Fibroblast of peridontal ligament (primary cell): ENCODE measurements at regions not wholly inside any gene's neighbourhood (a gene's known extent, or its start where the extent isn't known, plus 50 kb on each side); places are given as distances from the start of the nearest gene placed in this dataset.

ENCODE experiments used
- DNase-seq: peaks from one replicate; pipeline ENCODE4 v3.0.0-alpha.2; 2010; ENCODE audit errors: extremely low read depth

- DNase-seq: no peak
Observed at GRCh38 chr4:182133033-182133432, 110.2 kb upstream of the TENM3 start.

GRCh38 chr4:182134261-182134660 is 108.9 kb upstream of the TENM3 start:
- no peak for DNase-seq

- DNase-seq: no peak
Observed at GRCh38 chr4:182136201-182136600, 107.0 kb upstream of the TENM3 start.

DNA sequence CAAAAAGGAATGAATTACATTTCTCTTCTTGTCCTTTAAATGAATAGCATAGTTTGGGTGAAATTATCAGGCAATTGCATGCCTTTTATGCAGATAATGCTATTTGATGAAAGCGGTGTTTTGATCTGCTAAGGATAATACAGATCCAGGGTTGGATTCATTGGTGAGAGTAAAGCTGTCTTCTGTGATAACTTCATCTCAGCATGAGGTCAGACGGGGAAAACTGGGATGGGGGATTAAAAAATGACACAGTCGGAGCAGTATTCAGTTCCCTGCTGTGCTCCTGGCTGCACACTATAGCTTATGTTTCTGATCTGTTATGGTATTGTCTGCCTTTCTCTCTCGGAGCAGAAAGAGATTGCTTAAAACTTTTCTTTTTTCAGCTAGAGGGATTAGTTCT is 105.9 kb upstream of the TENM3 start:
- no peak for DNase-seq

DNA sequence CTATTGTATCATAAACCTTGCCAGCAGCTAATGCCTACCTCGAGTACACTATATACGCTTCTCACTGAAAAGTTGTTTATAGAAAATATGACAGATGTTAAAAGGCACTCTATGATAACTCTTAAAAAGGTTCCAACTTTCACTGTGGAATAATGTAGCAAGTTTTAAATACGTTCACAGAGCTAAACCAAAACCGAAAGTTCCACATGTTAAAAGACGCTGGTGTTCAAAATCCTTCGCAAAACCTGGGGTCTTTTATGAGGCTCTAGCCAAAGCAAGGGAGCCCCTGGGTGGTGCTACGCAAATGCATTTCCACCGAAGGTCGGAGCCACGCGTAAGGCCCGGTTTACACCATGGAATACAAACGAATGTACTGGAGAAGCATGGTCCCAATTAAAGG is 103.7 kb upstream of the TENM3 start:
- DNase-seq: peak; percentile 33

DNA sequence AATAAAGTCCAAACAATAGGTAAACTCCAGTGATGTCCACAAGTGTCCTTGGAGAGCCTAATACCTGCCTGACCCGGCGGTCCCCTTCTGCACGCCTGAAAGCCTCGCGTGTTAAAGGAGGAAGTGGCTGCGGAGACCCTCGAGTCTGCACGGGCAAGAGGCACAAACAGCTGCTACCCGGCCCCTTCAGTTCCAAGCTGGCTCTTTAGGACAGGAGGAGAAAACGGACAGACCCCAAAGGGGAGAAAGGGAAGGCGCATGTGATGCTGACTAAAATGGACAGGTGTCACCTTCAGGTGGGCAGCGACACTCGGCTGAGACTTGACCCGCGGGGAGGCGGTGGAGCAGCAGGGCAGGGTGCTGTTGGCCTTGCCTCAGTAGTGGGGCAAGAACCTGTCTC is 102.7 kb upstream of the TENM3 start:
- DNase-seq: no peak

- no peak for DNase-seq
Observed at GRCh38 chr4:182141061-182141460, 102.1 kb upstream of the TENM3 start.

DNA sequence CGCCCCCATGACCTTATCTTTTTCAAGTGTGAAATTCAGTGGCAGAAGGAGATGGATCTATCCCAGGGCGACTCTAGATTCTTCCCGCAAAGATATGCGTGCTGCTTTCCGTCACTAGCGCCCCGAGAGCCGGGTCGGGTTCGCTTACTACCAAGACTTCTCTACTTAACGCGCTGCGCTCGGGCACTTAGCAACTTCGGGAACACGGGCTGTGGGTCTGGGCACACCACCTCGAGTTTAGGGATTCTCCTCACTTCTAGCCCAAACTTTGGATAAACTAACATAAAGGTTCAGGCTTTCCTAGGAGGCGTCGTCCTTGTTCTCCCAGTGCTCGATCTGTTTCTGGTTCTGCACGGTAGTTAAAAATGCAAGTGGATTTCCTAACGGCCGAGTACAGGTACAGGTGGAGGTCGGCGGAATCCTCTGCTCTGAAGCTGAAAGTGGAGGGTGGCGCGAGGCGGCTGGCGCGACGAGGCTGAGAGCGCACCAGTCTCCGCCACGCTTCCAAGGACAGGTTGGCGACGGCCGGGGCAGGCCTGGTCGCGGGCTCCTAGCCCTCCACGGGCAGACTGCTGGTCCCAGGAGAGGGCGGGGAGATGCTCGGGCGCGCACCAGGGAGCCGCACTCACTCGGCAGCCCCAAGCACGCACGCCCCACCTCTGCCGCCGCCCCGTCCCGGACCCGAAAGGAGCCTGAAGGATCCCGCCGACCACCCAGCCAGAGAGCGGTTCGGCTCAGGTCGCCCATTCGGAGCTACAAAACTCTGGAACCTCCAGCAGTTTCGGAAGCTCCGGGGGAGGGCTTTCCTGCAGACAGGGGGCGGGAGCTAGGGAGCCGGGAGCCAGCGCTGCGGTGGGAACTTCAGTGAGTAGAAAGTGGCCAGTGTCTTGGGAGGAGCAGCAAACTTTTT is 100.8 kb upstream of the TENM3 start:
- DNase-seq: peak; percentile 43

- peak; percentile 31 for DNase-seq
Observed at GRCh38 chr4:182143086-182143821, 99.9 kb upstream of the TENM3 start.

DNA sequence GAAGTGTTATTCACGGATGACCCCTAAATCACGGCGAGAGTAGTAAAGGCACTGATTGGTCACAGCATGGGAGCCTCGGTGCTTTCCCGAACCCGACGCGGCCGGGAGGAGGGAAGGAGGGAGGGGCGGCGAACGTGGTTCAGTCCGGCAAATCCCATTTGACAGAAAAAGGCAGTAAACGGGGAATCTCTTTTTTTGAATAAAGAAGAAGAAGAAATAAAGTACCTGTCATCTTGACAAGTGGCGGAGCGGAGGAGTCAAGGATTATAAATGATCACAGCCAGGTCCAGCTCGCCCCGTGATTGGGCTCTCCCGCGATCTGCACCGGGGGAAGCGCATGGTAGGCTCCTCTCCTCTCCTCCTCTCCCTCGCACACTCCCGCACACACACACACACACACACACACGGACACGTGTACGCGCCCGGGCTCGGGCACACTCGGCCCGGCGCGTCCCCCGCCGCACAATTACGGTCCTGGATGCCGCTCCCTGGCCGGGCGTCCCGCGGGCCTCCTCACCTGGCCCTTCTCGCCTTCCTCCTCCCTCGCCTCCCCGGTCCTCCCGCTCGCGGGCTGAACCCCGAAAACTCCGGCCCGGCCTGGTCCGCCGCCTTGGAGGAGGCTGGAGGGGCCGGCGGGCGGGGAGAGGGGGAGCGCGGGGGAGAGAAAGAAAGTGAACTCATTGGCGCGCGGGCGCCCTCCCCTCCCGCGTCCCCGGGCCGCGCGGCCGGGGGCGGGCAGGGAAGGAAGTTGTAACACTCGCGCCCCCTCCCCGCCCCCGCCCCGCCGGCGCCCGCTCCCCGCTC is 99.2 kb upstream of the TENM3 start:
- peak; percentile 70 for DNase-seq

DNA sequence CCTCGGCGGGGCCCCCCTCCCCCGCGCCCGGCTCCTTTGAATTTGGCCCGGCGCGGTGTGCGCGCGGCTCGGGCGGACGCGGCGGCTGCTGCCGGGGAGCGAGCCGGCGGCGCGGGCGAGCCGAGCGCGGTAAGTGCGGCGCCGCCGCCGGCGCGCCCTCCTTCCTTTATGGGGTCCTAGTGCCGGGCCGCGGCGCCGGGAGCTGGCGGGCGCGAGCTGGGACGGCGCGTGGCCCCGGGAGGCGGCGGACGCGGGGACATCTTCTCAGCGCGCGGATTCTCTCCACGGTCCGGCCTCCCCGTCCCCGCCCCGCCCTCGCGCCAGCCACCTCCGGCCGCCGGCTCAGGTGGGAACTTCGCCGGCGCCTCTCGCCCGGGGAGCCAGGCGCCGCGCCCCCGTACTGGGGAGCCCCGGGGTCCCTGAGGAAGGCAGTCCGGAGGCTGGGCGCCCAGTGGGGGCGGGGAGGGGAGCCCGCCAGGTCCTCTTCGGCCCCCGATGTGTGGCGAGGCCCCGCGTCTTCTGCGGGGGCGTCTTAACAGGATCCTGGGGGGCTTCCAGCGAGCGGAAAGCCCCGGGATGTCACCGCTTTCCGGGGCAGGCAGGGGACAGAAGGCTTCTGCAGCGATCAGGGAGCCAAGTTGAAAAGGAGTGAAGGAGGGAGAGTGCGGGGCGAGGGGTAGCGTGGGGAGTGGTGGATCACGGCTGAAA is 98.4 kb upstream of the TENM3 start:
- peak; percentile 8 for DNase-seq

DNA sequence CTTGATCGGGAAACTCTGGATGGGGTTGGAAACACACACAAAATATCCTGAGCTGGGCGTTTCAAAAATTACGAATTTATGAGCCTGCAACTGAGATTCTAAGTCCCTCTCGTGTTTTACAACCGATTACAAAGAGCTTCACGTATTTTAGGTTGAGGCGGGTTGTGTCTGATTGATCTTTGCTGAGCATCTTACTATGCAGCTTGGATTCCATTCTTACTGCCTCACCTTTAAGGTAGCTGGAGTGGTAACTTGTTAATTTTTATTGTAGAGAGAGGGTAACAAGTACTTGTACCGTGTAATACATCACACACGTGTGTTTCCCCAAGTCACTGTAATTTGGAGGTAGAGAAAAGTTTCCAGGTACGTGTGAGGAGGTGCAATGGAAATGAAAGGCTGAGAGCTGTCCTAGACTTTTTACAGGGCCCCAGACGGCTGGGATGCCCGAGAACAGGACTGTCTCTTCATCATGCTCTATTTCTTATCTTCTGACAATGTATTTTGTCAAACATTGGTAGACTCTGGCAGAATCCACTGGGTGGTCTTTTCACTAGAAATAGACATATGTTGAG is 97.8 kb upstream of the TENM3 start:
- DNase-seq: peak; percentile 34

- no peak for DNase-seq
Observed at GRCh38 chr4:182147391-182147790, 95.8 kb upstream of the TENM3 start.

- DNase-seq: no peak
Observed at GRCh38 chr4:182150645-182151044, 92.6 kb upstream of the TENM3 start.

- no peak for DNase-seq
Observed at GRCh38 chr4:182155806-182156205, 87.4 kb upstream of the TENM3 start.

DNA sequence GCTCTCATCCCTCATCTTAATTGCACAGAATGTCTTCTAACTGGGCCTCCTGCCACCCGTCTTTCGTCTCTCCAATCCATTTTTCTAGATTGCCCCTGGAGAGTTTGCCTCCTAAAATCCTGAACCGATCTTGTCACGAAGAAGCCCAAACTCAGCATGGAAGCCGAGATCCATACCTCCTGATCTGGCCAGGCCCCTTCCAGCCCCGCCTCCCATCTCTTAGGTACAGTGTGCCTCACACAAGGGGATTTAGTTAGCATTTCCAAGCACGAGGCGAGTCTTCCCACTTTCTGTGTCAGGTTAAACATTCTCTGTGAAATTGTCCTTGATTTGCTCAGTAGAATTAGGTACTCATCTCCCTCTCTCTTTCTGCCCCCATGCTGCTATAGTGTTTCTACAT is 80.0 kb upstream of the TENM3 start:
- DNase-seq: no peak

GRCh38 chr4:182169572-182169971 is 73.6 kb upstream of the TENM3 start:
- DNase-seq: no peak

DNA sequence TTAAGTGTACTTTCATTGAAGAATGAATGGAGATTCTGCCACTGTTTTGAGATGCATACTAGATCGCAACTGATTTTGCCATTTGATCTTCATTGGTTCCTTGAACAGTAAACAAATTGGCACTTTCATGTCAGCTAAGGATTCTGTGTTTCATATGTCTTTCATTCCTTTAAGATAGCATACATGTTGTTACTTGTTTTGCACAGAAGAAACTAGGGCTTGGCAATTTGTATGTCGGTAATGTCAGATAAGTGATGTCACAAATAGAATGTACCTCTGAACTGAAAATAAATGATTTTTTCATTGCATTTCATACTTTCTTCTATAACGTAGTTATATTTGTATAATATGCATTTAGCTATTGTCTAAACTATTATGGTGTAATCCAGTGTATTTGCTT is 73.2 kb upstream of the TENM3 start:
- DNase-seq: no peak

DNA sequence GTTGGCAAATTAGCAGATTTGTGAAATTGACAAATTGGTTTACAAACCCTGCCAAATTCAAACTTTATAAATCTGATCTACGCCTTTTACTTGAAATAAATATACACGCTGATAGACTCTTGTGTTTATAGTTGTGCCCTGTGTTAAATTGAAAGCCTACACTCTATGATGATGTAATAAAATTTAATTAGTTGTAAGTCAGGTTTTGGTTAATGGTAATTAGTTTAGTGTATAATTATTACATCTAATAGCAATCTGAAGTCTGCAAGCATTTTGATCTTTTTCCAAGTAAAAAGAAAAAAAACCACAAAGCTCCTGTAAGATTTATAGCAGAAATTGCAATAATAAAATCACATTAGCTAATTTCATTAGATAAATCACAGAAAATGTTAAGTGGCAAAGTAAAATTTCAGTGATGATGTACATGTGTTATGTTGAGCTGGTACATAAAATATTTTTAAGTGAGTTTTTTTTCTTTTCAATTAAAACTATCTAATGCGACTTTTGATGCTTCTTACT is 72.7 kb upstream of the TENM3 start:
- no peak for DNase-seq

DNA sequence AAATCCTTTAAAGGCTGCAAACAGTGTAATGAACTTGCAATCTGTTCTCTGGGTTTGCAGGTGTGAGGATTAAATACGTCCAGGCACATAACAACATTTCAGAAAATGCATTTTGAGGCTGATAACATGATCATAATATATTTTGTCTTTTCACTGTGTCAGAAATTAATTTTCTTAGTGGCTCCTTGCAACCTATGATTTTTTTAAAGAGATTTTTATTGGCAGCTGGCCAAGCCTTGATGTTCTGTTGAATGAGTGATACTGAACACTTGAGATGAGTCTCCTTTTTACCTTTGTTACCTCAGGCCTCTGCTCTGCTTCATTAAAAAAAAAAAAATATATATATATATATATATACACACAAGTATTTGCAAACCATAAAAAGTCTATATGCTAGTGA is 68.2 kb upstream of the TENM3 start:
- no peak for DNase-seq
